Spinal cord (tissue), 10 donors: ENCODE measurements at regions not wholly inside any gene's neighbourhood (a gene's known extent, or its start where the extent isn't known, plus 50 kb on each side); places are given as distances from the start of the nearest gene placed in this dataset. TPM values are rescaled to one million over a fixed set of nuclear protein-coding genes. Genes with fewer than 3 reads are reported as not detected.

Experiments
- DNase-seq, 6 donors: peaks; one replicate each; pipeline versions ENCODE4 v3.0.0 to v3.0.0-alpha.2; 2013 to 2015; ENCODE audit warnings: low spot score in 6 of 6, low read depth in 4 of 6
- H3K27ac ChIP-seq: one replicate; pipeline ENCODE4 v1.5.1; 2013; ENCODE audit warnings: low read depth, low read length, control low read depth
- H3K27me3 ChIP-seq: one replicate; pipeline ENCODE4 v1.6.1; 2013; ENCODE audit warnings: low read length; ENCODE audit not compliant: control insufficient read depth, insufficient read depth
- H3K36me3 ChIP-seq: one replicate; pipeline ENCODE4 v1.6.1; 2013; ENCODE audit warnings: low read length; ENCODE audit not compliant: control insufficient read depth, insufficient read depth
- H3K4me1 ChIP-seq: one replicate; pipeline ENCODE4 v1.6.1; 2013; ENCODE audit warnings: low read length; ENCODE audit not compliant: control insufficient read depth, insufficient read depth
- H3K4me3 ChIP-seq: one replicate; pipeline ENCODE4 v1.5.1; 2013; ENCODE audit warnings: low read depth, low read length, control low read depth
- H3K9me3 ChIP-seq: one replicate; pipeline ENCODE4 v1.6.1; 2013; ENCODE audit warnings: low read length; ENCODE audit not compliant: control insufficient read depth, insufficient read depth
- WGBS: methylation state at CpG from one replicate; pipeline ENCODE4 v1.1.5; 2013; ENCODE audit warnings: missing lambda C conversion rate; ENCODE audit not compliant: insufficient coverage; 5-methylcytosine and 5-hydroxymethylcytosine counted together
- small RNA-seq: library from RNA; depleted of rRNA; stranded (forward); fragments of <200 nt; gene quantifications from one replicate; pipeline ENCODE3, GENCODE V24; 2014; ENCODE audit warnings: low replicate concordance
- donor health status: healthy.

DNA sequence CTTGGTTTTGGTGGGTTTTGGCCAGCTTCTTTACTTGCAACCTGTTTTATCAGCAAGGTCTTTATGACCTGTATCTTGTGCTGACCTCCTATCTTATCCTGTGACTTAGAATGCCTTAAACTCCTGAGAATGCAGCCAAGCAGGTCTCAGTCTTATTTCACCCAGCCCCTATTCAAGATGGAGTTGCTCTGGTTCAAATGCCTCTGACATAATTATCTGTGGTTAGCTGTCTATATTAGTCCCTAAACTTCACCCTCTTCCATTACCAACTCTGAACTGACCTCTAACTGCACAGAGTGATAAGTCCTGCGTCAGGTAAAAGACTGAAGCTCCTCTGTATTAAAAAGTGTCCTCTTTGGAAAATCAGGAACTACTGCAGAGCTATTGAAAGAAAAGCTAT is 61.9 kb upstream of the CD96 start:
- H3K9me3 ChIP-seq = no peaks in the 10 kb centered on the region
- no CpG with 5 or more reads among the region's 1 CpG for WGBS
- no peak overlapping the region for H3K27ac ChIP-seq
- H3K36me3 ChIP-seq = no peaks in the 10 kb centered on the region
- H3K4me1 ChIP-seq = no peaks in the 10 kb centered on the region
- H3K4me3 ChIP-seq = no peak overlapping the region
- no peaks in the 10 kb centered on the region for H3K27me3 ChIP-seq
- no peak for DNase-seq

DNA sequence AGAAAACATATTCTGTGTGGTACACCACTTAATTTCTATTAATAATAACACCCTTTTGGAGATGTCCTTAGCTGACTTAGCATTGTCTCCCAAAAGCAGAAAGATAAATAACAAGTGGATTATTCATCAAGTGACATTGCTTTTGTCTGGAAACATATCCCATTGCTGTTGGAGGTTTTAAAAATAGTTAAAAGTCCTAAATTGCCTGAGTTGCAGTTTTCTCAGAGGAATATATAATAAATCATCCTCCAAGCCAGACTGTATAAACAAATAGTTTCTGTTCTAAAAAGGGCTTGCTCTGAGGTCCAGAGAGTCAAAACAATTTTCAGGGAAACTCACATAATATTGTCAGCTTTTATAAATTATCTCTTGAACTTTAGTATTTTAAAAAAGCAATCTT is 60.4 kb upstream of the CD96 start:
- no peak for DNase-seq
- H3K27me3 ChIP-seq = no peaks in the 10 kb centered on the region
- no peak overlapping the region for H3K4me3 ChIP-seq
- H3K27ac ChIP-seq = no peak overlapping the region
- no peaks in the 10 kb centered on the region for H3K4me1 ChIP-seq
- H3K9me3 ChIP-seq = no peaks in the 10 kb centered on the region
- no peaks in the 10 kb centered on the region for H3K36me3 ChIP-seq

- Histone ChIP-seq H3K4me1 (no peaks in the 10 kb centered on the region), H3K4me3 (no peak overlapping the region), H3K9me3 (no peaks in the 10 kb centered on the region), H3K27ac (no peak overlapping the region), H3K27me3 (no peaks in the 10 kb centered on the region), H3K36me3 (no peaks in the 10 kb centered on the region)
- WGBS = no CpG with 5 or more reads among the region's 1 CpG
- no peak for DNase-seq
Observed at GRCh38 chr3:111482574-111482973, 59.4 kb upstream of the CD96 start.

DNA sequence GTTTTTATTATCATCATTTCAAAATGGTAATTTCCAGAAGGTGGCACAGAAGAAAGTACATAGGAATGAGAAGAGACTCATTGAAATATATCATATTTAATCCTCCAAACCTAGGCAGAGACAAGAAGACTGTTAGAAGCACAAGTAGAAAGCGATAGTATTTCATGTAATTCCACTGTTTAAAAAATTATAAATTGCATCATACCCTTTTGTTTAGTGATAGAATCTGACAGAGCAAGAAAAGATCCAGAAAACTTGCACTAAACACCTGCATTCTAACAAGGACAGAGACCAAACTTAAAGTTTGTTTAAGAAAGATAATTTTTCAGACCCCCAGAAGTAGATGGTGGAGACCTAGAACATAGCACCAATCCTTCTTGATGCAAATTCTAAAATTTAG is 56.9 kb upstream of the CD96 start:
- Histone ChIP-seq H3K27me3 (no peaks in the 10 kb centered on the region), H3K36me3 (no peaks in the 10 kb centered on the region), H3K27ac (no peak overlapping the region), H3K4me1 (no peaks in the 10 kb centered on the region), H3K9me3 (no peaks in the 10 kb centered on the region), H3K4me3 (no peak overlapping the region)
- WGBS = no CpG with 5 or more reads among the region's 1 CpG
- no peak for DNase-seq

Small RNAs in the stretch of these regions (small RNA-seq; reads per million reads assigned to genes)
- gene ATP6V0CP2 = not detected
